GM23338 (cell line): ENCODE measurements at regions not wholly inside any gene's neighbourhood (a gene's known extent, or its start where the extent isn't known, plus 50 kb on each side); places are given as distances from the start of the nearest gene placed in this dataset.
A peak's percentile ranks its signal among the peaks of the same experiment; 100 is the strongest.

Source experiments
- ETS1 ChIP-seq: IDR thresholded peaks from 2 replicates; pipeline ENCODE4 v1.6.1; 2016; ENCODE audit warnings: antibody characterized with exemption
- EZH2 ChIP-seq: fragments of 200-600 bp; sonication (generic); IDR thresholded peaks from one replicate; pipeline ENCODE4 v1.8.0; 2017; ENCODE audit warnings: antibody characterized with exemption, mild to moderate bottlenecking, low read depth; ENCODE audit not compliant: unreplicated experiment
- EZH2phosphoT487 ChIP-seq: fragments of 200-600 bp; sonication (generic); IDR thresholded peaks from one replicate; pipeline ENCODE4 v1.8.1; 2018; ENCODE audit warnings: antibody characterized with exemption; ENCODE audit not compliant: unreplicated experiment
- POLR2AphosphoS5 ChIP-seq: IDR thresholded peaks from 2 replicates; pipeline ENCODE4 v1.6.1; 2016; ENCODE audit warnings: antibody characterized with exemption, low read depth
- REST ChIP-seq: IDR thresholded peaks from one replicate; pipeline ENCODE4 v1.6.1; 2018; ENCODE audit warnings: antibody characterized with exemption; ENCODE audit not compliant: unreplicated experiment
- TF ChIP-seq, protein P1 (sequence below), 2 experiments: fragments of 200-600 bp in 1 of 2; sonication (generic) in 1 of 2; conservative IDR thresholded peaks; 2 replicates each; pipeline versions ENCODE4 v1.5.1 to v1.6.1; 2016 to 2017; ENCODE audit warnings: antibody characterized with exemption in 2 of 2, low read depth in 2 of 2, mild to moderate bottlenecking in 2 of 2, moderate library complexity in 1 of 2

GRCh38 chr3:99532246-99532645 lies 106.1 kb upstream of the COL8A1 start:
- TF ChIP-seq POLR2AphosphoS5 (no peak), EZH2 (no peak), ETS1 (no peak), REST (no peak), EZH2phosphoT487 (no peak)
- TF ChIP-seq, protein P1, sequence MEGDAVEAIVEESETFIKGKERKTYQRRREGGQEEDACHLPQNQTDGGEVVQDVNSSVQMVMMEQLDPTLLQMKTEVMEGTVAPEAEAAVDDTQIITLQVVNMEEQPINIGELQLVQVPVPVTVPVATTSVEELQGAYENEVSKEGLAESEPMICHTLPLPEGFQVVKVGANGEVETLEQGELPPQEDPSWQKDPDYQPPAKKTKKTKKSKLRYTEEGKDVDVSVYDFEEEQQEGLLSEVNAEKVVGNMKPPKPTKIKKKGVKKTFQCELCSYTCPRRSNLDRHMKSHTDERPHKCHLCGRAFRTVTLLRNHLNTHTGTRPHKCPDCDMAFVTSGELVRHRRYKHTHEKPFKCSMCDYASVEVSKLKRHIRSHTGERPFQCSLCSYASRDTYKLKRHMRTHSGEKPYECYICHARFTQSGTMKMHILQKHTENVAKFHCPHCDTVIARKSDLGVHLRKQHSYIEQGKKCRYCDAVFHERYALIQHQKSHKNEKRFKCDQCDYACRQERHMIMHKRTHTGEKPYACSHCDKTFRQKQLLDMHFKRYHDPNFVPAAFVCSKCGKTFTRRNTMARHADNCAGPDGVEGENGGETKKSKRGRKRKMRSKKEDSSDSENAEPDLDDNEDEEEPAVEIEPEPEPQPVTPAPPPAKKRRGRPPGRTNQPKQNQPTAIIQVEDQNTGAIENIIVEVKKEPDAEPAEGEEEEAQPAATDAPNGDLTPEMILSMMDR (conservative IDR thresholded peaks at IDR 0.05; ENCODE audit: low read depth in 2 of 2), result peak; percentile 85 to 90
